Muscle layer of duodenum (tissue), 2 donors: ENCODE measurements at regions not wholly inside any gene's neighbourhood (a gene's known extent, or its start where the extent isn't known, plus 50 kb on each side); places are given as distances from the start of the nearest gene placed in this dataset.

Experiments used
- H3K27ac ChIP-seq: one replicate; pipeline ENCODE4 v1.7.0; 2013; ENCODE audit warnings: mild to moderate bottlenecking, low read length
- H3K27me3 ChIP-seq: one replicate; pipeline ENCODE4 v1.7.0; 2013; ENCODE audit warnings: low read depth, mild to moderate bottlenecking, control low read depth, low read length
- H3K36me3 ChIP-seq, 2 donors: one replicate each; pipeline ENCODE4 v1.7.0; 2013; ENCODE audit warnings: low read length in 2 of 2, control low read depth in 1 of 2, mild to moderate bottlenecking in 1 of 2; ENCODE audit not compliant: insufficient read depth in 2 of 2, control insufficient read depth in 1 of 2
- H3K4me1 ChIP-seq, 2 donors: one replicate each; pipeline ENCODE4 v1.7.0; 2013; ENCODE audit warnings: low read length in 2 of 2, mild to moderate bottlenecking in 2 of 2, control low read depth in 1 of 2, moderate library complexity in 1 of 2; ENCODE audit not compliant: insufficient read depth in 2 of 2, control insufficient read depth in 1 of 2
- H3K4me3 ChIP-seq, 2 donors: one replicate each; pipeline ENCODE4 v1.7.0; 2013; ENCODE audit warnings: low read length in 2 of 2, low read depth in 1 of 2, mild to moderate bottlenecking in 1 of 2
- H3K9me3 ChIP-seq, 2 donors: one replicate each; pipeline ENCODE4 v1.7.0; 2013; ENCODE audit warnings: low read length in 2 of 2, control low read depth in 1 of 2, mild to moderate bottlenecking in 1 of 2; ENCODE audit not compliant: control insufficient read depth in 1 of 2
- donor health status: healthy.

GRCh38 chr18:38009320-38009719 is 443.7 kb upstream of the CELF4 start:
- no peak overlapping the region for H3K27ac ChIP-seq
- H3K36me3 ChIP-seq: no peaks in the 10 kb centered on the region
- H3K4me1 ChIP-seq: peaks cover 0 to 4% of the 10 kb centered on the region in 2 donors
- H3K27me3 ChIP-seq: no peaks in the 10 kb centered on the region
- H3K9me3 ChIP-seq: no peaks in the 10 kb centered on the region
- no peak overlapping the region for H3K4me3 ChIP-seq

DNA sequence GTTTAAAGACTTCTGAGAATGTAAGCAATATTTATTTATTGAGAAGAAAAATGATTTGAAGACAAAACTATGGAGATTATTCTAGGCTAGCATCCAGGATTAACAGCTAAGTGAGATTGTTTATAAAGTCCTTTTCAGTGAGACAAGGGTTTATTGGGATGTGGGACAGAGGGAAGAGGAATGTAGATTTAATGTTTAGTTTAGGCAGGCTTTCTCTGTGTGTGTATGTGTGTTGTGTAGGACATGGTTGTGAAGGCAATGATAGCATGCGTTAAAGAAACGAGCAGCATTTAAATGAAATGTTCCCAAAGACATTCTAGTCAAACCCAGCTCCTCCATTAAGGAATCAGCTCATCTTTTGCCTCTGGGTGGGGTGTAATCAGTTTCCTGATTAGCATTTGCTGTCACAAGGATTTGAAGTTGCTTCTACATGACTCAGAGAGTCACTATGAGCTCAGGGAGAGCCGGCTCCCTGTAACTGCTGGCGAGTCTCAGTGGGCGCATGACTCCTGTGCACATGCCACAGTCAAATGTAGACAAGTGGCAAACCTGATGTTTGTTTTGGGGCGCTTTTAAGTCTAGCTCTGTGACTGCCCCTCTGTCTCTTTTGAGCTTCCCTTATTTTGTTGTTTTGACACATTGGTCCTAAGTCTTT is 442.2 kb upstream of the CELF4 start:
- H3K9me3 ChIP-seq: no peaks in the 10 kb centered on the region
- H3K36me3 ChIP-seq: no peaks in the 10 kb centered on the region
- H3K27me3 ChIP-seq: no peaks in the 10 kb centered on the region
- H3K27ac ChIP-seq: no peak overlapping the region
- no peak overlapping the region for H3K4me3 ChIP-seq
- H3K4me1 ChIP-seq: peaks cover 0 to 4% of the 10 kb centered on the region in 2 donors

DNA sequence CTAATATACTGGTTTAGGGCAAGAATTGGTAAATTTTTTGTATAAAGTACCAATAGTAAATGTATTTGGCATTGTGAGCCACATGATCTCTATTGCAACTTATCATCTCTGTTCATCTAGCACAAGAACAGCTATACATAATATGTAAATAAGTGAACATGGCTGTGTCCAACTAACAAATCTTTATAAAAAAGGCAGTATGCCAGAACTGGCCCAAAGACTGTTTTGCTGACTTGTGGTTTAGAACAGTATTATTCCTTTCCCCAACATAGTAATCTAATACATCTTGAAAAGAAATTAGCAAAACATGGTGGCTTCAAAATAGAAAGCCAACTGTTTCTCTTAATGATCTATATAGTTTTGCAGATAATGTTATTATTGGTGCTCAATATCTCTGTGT is 441.4 kb upstream of the CELF4 start:
- H3K27me3 ChIP-seq: no peaks in the 10 kb centered on the region
- no peaks in the 10 kb centered on the region for H3K9me3 ChIP-seq
- peaks cover 0 to 4% of the 10 kb centered on the region in 2 donors for H3K4me1 ChIP-seq
- H3K36me3 ChIP-seq: no peaks in the 10 kb centered on the region
- H3K4me3 ChIP-seq: no peak overlapping the region
- H3K27ac ChIP-seq: no peak overlapping the region

DNA sequence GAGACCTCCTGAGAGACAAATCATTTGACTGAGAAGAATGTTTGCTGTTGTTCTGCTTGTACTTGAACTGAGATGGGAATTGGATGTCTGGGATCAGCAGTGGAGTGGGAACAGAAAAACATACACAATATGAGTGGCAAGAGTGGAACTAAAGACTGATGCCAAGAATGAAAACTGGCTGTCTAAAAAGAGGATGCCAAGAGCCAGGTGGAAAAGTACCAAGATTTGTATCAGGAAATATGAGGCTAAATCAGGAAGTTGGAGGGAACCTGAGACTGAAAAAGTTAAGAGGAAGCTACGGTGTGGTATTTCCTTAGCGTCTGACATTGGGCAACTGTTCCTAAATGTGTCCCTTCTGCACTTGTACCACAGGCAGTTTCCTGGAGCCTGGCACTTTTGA is 440.9 kb upstream of the CELF4 start:
- Histone ChIP-seq H3K27ac (no peak overlapping the region), H3K4me3 (no peak overlapping the region), H3K36me3 (no peaks in the 10 kb centered on the region), H3K27me3 (no peaks in the 10 kb centered on the region), H3K4me1 (peaks cover 0 to 4% of the 10 kb centered on the region in 2 donors), H3K9me3 (no peaks in the 10 kb centered on the region)

DNA sequence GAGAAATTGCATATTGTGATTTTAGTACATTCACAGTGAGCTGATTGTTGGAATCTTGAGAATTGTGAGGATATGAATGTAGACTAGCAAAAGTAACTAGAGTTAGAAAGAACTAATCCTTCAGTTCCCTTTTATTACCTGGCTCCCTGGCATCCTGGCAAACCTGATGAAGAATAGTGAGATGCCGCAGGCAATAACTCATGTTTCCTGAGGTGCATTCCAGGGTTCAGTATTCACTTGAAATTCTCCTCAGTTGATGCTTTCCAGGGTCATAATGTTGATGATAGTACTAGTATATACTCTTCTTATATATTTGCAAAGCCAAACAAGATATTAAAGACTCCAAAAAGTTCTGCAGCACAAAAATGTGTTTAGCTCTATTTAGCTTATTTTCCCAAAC is 432.1 kb upstream of the CELF4 start:
- Histone ChIP-seq H3K9me3 (no peaks in the 10 kb centered on the region), H3K4me1 (no peaks in the 10 kb centered on the region), H3K36me3 (no peaks in the 10 kb centered on the region), H3K27me3 (no peaks in the 10 kb centered on the region), H3K27ac (no peak overlapping the region), H3K4me3 (no peak overlapping the region)

DNA sequence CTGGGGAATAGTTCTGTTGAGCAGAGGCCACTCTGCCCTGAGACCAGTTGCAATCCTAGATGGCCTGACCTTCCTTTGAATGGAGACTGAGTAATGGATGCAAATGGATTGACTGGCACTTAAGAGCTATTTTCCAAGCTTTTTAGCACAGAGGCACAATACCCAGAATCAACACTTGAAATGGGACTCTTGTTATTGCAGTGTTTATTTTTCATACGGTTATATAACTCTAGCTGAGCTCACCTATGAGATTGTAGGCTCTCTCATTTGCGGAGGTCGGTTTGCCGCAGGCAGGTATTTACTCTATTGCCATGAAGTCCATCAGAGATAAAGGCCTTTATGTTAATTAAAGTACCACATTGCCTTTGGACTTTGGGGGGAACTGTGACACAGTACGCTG is 422.3 kb upstream of the CELF4 start:
- H3K36me3 ChIP-seq: no peaks in the 10 kb centered on the region
- no peak overlapping the region for H3K27ac ChIP-seq
- no peaks in the 10 kb centered on the region for H3K27me3 ChIP-seq
- no peaks in the 10 kb centered on the region for H3K4me1 ChIP-seq
- no peak overlapping the region for H3K4me3 ChIP-seq
- H3K9me3 ChIP-seq: no peaks in the 10 kb centered on the region

GRCh38 chr18:37986665-37987064 is 421.1 kb upstream of the CELF4 start:
- Histone ChIP-seq H3K9me3 (no peaks in the 10 kb centered on the region), H3K27me3 (no peaks in the 10 kb centered on the region), H3K36me3 (no peaks in the 10 kb centered on the region), H3K4me3 (no peak overlapping the region), H3K4me1 (no peaks in the 10 kb centered on the region), H3K27ac (no peak overlapping the region)

DNA sequence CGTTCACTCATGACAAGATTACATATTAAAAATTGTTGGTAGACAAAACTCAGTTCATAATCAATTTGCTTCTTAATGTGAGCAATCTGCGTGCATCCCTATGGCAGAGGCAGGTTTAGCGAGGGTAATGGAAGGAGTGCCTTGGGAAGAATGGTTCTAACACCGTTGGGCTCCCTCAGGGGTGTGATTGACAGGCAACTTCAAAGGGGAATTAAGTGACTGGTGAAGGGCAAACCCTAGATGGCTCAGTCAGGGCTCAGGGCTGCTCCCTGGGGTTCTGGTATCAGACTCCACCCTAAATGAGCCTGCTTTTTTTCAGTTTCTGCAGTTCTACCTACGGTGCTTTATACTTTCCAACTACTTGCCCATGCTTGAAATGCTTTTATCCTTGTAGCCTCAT is 419.5 kb upstream of the CELF4 start:
- Histone ChIP-seq H3K36me3 (no peaks in the 10 kb centered on the region), H3K9me3 (no peaks in the 10 kb centered on the region), H3K27me3 (no peaks in the 10 kb centered on the region)

DNA sequence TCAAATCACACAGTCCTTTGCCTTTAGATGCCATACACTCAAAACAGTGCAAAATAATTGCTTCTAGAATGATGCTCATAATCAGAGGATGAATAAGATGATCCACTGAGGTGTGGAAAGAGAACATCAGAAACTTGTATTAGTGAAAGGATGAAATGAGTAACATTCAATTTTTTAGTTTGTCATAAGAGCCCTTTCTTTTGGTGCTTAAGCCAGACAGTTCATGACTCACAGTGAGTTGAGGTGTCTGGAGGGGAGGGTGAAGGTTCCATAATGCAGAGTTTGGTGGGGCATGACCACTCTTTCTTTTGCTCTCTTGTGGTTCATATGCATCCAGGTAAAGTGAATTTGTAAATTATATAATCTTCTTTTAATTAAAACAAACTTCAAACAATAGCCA is 415.0 kb upstream of the CELF4 start:
- peaks cover 0 to under 1% of the 10 kb centered on the region in 2 donors for H3K9me3 ChIP-seq
- H3K27me3 ChIP-seq: no peaks in the 10 kb centered on the region
- H3K4me1 ChIP-seq: no peaks in the 10 kb centered on the region
- no peak overlapping the region for H3K4me3 ChIP-seq
- no peaks in the 10 kb centered on the region for H3K36me3 ChIP-seq
- no peak overlapping the region for H3K27ac ChIP-seq

More for the DNA sequence above, 419.5 kb upstream of the CELF4 start:
- Histone ChIP-seq H3K4me1 (no peaks in the 10 kb centered on the region), H3K4me3 (no peak overlapping the region), H3K27ac (no peak overlapping the region)

DNA sequence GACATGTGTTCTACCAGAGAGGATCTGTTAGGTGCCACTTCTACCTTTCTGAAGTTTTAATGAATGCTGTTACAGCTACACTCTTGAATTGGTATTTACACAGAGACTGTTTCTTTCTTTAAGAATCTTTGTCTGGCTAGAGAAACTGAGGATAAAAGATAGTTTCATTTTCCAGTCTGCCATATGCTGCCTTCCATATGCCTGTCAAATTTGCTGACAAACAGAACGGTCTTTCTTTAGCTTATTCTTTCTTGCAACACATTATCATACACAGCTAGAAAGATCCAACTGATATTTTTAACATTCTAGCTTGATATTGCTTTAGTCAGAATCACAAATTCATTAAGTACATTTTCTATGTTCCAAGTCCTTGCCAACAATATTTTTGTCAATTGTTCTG is 409.8 kb upstream of the CELF4 start:
- H3K36me3 ChIP-seq: no peaks in the 10 kb centered on the region
- H3K4me3 ChIP-seq: no peak overlapping the region
- H3K27me3 ChIP-seq: no peaks in the 10 kb centered on the region
- peaks cover 0 to 7% of the 10 kb centered on the region in 2 donors for H3K9me3 ChIP-seq
- H3K4me1 ChIP-seq: no peaks in the 10 kb centered on the region
- no peak overlapping the region for H3K27ac ChIP-seq

GRCh38 chr18:37967261-37967660 is 401.7 kb upstream of the CELF4 start:
- H3K27ac ChIP-seq: no peak overlapping the region
- no peaks in the 10 kb centered on the region for H3K36me3 ChIP-seq
- H3K27me3 ChIP-seq: no peaks in the 10 kb centered on the region
- H3K4me3 ChIP-seq: no peak overlapping the region
- no peaks in the 10 kb centered on the region for H3K9me3 ChIP-seq
- no peaks in the 10 kb centered on the region for H3K4me1 ChIP-seq

GRCh38 chr18:37965572-37965970 is 400.0 kb upstream of the CELF4 start:
- H3K4me1 ChIP-seq: no peaks in the 10 kb centered on the region
- no peaks in the 10 kb centered on the region for H3K9me3 ChIP-seq
- no peaks in the 10 kb centered on the region for H3K36me3 ChIP-seq
- no peak overlapping the region for H3K27ac ChIP-seq
- H3K27me3 ChIP-seq: no peaks in the 10 kb centered on the region
- no peak overlapping the region for H3K4me3 ChIP-seq
